ENCODE measurements at regions not wholly inside any gene's neighbourhood (a gene's known extent, or its start where the extent isn't known, plus 50 kb on each side); places are given as distances from the start of the nearest gene placed in this dataset.

GRCh38 chr4:13203101-13203500, 281.0 kb downstream of the RAB28 start:
- DNase-seq (ENCODE audit: low read depth), result no peak
- no peak for TF ChIP-seq CTCF (IDR thresholded peaks at IDR 0.05; ENCODE audit: control insufficient read depth, insufficient read depth, low read depth, low read length, missing control alignments)
- H3K4me3 ChIP-seq (ENCODE audit: control insufficient read depth, low read depth, low read length), result no peak overlapping the region

- no peak overlapping the region for H3K4me3 ChIP-seq (ENCODE audit: control insufficient read depth, low read depth, low read length)
- TF ChIP-seq CTCF (IDR thresholded peaks at IDR 0.05; ENCODE audit: control insufficient read depth, insufficient read depth, low read depth, low read length, missing control alignments), result no peak
- DNase-seq (ENCODE audit: low read depth), result no peak
Measured at GRCh38 chr4:13202701-13203100, 281.4 kb downstream of the RAB28 start.

- no peak for TF ChIP-seq CTCF (IDR thresholded peaks at IDR 0.05; ENCODE audit: control insufficient read depth, insufficient read depth, low read depth, low read length, missing control alignments)
- DNase-seq (ENCODE audit: low read depth), result no peak
- H3K4me3 ChIP-seq (ENCODE audit: control insufficient read depth, low read depth, low read length), result no peak overlapping the region
Measured at GRCh38 chr4:13201241-13201640, 282.9 kb downstream of the RAB28 start.

- no peak for TF ChIP-seq CTCF (IDR thresholded peaks at IDR 0.05; ENCODE audit: control insufficient read depth, insufficient read depth, low read depth, low read length, missing control alignments)
- DNase-seq (ENCODE audit: low read depth), result no peak
- no peak overlapping the region for H3K4me3 ChIP-seq (ENCODE audit: control insufficient read depth, low read depth, low read length)
Measured at GRCh38 chr4:13196721-13197120, 287.4 kb downstream of the RAB28 start.

- H3K4me3 ChIP-seq (ENCODE audit: control insufficient read depth, low read depth, low read length), result no peak overlapping the region
- DNase-seq (ENCODE audit: low read depth), result no peak
- no peak for TF ChIP-seq CTCF (IDR thresholded peaks at IDR 0.05; ENCODE audit: control insufficient read depth, insufficient read depth, low read depth, low read length, missing control alignments)
Measured at GRCh38 chr4:13193662-13194061, 290.5 kb downstream of the RAB28 start.

- no peak for DNase-seq (ENCODE audit: low read depth)
- TF ChIP-seq CTCF (IDR thresholded peaks at IDR 0.05; ENCODE audit: control insufficient read depth, insufficient read depth, low read depth, low read length, missing control alignments), result no peak
Measured at GRCh38 chr4:13190093-13190721, 293.9 kb downstream of the RAB28 start.

GRCh38 chr4:13184199-13184598, 299.9 kb downstream of the RAB28 start:
- no peak overlapping the region for H3K4me3 ChIP-seq (ENCODE audit: control insufficient read depth, low read depth, low read length)

More at GRCh38 chr4:13190093-13190721, 293.9 kb downstream of the RAB28 start:
- no peak overlapping the region for H3K4me3 ChIP-seq (ENCODE audit: control insufficient read depth, low read depth, low read length)

More at GRCh38 chr4:13184199-13184598, 299.9 kb downstream of the RAB28 start:
- TF ChIP-seq CTCF (IDR thresholded peaks at IDR 0.05; ENCODE audit: control insufficient read depth, insufficient read depth, low read depth, low read length, missing control alignments), result no peak
- no peak for DNase-seq (ENCODE audit: low read depth)
